ENCODE measurements at regions not wholly inside any gene's neighbourhood (a gene's known extent, or its start where the extent isn't known, plus 50 kb on each side); places are given as distances from the start of the nearest gene placed in this dataset.
"Not testable (repeated sequence)": the region's sequence is repeated elsewhere in the genome, so short reads cannot be mapped to it uniquely, and the experiment has no call there.

DNA sequence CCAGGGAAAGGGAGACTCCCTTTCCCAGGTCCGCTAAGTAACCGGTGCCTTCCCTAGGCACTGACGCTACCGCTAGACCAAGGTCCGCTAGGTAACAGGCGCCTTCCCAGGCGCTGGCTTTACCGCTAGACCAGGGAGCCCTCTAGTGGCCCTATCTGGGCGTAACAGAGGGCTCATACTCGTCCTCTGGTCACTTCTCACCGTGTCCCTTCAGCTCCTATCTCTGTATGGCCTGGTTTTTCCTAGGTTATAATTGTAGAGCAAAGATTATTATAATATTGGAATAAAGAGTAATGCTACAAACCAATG, 921.3 kb upstream of the PCDH10 start:
- peak in 1 of 10 donors; percentile 1 for DNase-seq
- H3K27me3 Mint-ChIP-seq, POLR2A ChIA-PET, H3K36me3 Mint-ChIP-seq, H3K4me1 Mint-ChIP-seq, ATAC-seq, H3K27ac Mint-ChIP-seq: not testable (repeated sequence)
- H3K4me3 Mint-ChIP-seq = peak overlapping the region in 1 of 10 donors; percentile 10
- peaks cover 0 to 19% (median 7%) of the 10 kb centered on the region in 9 donors for H3K9me3 Mint-ChIP-seq

DNA sequence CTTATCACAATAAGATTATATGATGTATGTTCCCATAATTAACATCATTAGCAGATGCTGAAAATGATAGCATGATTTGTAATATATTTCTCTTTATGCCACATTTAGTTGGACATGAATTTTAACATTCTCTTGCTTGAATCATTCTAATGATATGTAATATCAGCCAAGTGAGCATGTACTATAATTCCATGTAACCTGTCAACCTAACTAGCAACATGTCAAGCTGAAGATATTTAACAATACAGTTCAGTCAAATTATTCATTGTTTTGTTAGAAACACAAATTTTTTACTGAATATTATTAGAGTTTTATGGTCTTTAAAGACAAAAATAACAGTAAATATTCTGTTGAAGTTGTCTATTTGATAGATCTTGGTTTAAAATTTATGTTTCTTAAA, 920.4 kb upstream of the PCDH10 start:
- Mint-ChIP-seq H3K4me3 (no peak overlapping the region), H3K4me1 (no peaks in the 10 kb centered on the region), H3K27me3 (no peaks in the 10 kb centered on the region), H3K36me3 (no peaks in the 10 kb centered on the region), H3K27ac (no peak overlapping the region), H3K9me3 (peaks cover 0 to 18% (median 6%) of the 10 kb centered on the region in 9 donors)
- POLR2A ChIA-PET = no interaction called here
- ATAC-seq (no peak), DNase-seq (no peak)

- H3K27ac Mint-ChIP-seq = no peak overlapping the region
- peaks cover 0 to 15% (median 4%) of the 10 kb centered on the region in 9 donors for H3K9me3 Mint-ChIP-seq
- ATAC-seq (no peak), DNase-seq (no peak)
- no peaks in the 10 kb centered on the region for H3K36me3 Mint-ChIP-seq
- H3K4me3 Mint-ChIP-seq = no peak overlapping the region
- no peaks in the 10 kb centered on the region for H3K27me3 Mint-ChIP-seq
- no peaks in the 10 kb centered on the region for H3K4me1 Mint-ChIP-seq
- POLR2A ChIA-PET = no interaction called here
These were observed 919.1 kb upstream of the PCDH10 start for GRCh38 chr4:132230025-132230424.

DNA sequence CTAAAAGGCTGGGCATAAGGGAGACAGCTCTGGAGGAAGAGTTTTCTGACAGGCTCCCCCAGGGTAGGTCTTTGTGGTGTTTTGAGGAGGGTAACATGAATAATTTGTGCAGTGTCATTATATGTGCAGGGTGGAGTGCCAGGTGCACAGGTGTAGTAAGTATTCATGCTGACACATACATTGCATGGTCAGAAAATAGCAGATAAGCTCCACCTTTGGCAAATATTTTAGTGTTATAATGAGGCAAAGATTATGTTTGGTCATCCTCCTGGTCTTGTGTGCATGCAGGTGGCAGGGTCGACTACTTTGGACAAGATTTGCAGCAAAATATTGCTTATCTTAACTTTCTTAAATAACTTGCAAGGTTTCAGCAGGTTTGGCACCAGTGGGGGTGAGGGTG, 910.4 kb upstream of the PCDH10 start:
- H3K9me3 Mint-ChIP-seq = peaks cover 0 to 14% (median 3%) of the 10 kb centered on the region in 9 donors
- H3K27ac Mint-ChIP-seq = no peak overlapping the region
- H3K36me3 Mint-ChIP-seq = no peaks in the 10 kb centered on the region
- H3K27me3 Mint-ChIP-seq = no peaks in the 10 kb centered on the region
- POLR2A ChIA-PET = no interaction called here
- DNase-seq (no peak), ATAC-seq (no peak)
- H3K4me1 Mint-ChIP-seq = no peaks in the 10 kb centered on the region
- no peak overlapping the region for H3K4me3 Mint-ChIP-seq

DNA sequence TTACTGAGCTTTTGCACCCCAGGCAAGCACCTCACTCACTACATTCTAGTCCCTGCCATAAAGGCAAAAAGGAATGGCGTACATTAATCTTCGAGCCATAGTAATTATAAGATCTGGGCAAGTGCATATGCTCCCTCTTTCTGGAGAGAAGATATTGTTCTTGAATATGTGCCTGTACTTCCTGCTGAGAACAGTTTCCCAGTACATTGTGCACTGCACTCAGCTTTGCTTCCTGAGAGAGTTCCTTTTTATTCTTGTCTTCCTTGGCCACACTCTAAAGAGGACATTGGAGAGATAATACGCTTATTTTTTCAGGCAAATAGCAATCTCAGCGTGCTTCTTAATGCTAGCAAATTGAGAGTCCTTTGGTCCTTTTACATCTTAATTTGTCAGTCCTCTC, 909.0 kb upstream of the PCDH10 start:
- DNase-seq = no peak
- Mint-ChIP-seq H3K36me3 (no peaks in the 10 kb centered on the region), H3K4me3 (no peak overlapping the region)

DNA sequence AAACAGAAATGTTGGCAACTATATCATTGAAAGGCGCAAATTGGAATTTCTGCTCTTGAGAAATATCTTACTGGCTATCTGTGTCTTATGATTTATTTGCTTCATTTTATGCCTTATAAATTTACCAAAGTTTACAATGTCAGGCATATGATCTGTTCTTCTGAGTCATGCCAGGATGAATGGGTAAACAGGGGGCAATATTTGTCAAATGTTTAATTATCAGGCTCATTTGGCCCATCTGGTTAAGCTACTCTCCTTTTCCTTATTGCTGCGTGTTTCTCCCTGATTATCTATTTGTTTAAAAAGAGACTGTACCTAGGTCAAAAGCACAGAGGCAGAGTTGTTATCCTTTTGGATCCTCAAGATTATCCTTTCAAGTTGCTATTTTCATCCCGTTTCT, 903.8 kb upstream of the PCDH10 start:
- no peak for DNase-seq
- Mint-ChIP-seq H3K27ac (no peak overlapping the region), H3K4me3 (no peak overlapping the region), H3K36me3 (no peaks in the 10 kb centered on the region), H3K4me1 (no peaks in the 10 kb centered on the region), H3K27me3 (no peaks in the 10 kb centered on the region), H3K9me3 (peaks cover 0 to 14% (median 0%) of the 10 kb centered on the region in 9 donors)
- ATAC-seq = no peak
- POLR2A ChIA-PET = no interaction called here

More for the DNA sequence above, 909.0 kb upstream of the PCDH10 start:
- POLR2A ChIA-PET = no interaction called here
- no peak for ATAC-seq
- H3K9me3 Mint-ChIP-seq = peaks cover 0 to 14% (median 2%) of the 10 kb centered on the region in 9 donors
- H3K4me1 Mint-ChIP-seq = no peaks in the 10 kb centered on the region
- no peak overlapping the region for H3K27ac Mint-ChIP-seq
- no peaks in the 10 kb centered on the region for H3K27me3 Mint-ChIP-seq

GRCh38 chr4:132264176-132264575, 884.9 kb upstream of the PCDH10 start:
- POLR2A ChIA-PET = no interaction called here
- ATAC-seq (no peak), DNase-seq (no peak)
- Mint-ChIP-seq H3K4me3 (no peak overlapping the region), H3K27me3 (no peaks in the 10 kb centered on the region), H3K9me3 (peaks cover 0 to 3% (median 0%) of the 10 kb centered on the region in 9 donors), H3K4me1 (no peaks in the 10 kb centered on the region), H3K27ac (no peak overlapping the region), H3K36me3 (no peaks in the 10 kb centered on the region)

GRCh38 chr4:132266374-132266773, 882.7 kb upstream of the PCDH10 start:
- H3K4me3 Mint-ChIP-seq = no peak overlapping the region
- H3K36me3 Mint-ChIP-seq = no peaks in the 10 kb centered on the region
- no peaks in the 10 kb centered on the region for H3K27me3 Mint-ChIP-seq
- no peak for DNase-seq
- H3K4me1 Mint-ChIP-seq = no peaks in the 10 kb centered on the region
- H3K27ac Mint-ChIP-seq = no peak overlapping the region
- POLR2A ChIA-PET = no interaction called here
- H3K9me3 Mint-ChIP-seq = peaks cover 0 to 3% (median 0%) of the 10 kb centered on the region in 9 donors
- no peak for ATAC-seq

DNA sequence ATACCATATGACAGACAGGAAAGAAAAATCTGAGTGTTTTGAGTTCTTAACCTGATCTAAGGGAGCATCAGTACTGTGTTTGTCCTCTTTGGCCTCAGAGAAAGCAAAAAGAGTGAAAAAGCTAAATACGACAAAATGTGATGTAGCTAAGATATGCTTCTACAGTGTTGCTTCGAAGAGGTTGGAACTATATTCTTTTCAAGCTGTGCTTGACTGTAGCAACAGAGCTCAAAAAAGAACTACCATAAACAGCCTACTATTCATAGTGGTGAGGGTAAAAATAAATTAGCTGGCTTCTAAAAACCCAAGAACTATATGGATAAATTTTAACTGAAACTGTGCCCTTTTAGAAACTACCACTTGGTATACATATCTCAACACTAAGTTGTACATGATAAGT, 881.8 kb upstream of the PCDH10 start:
- POLR2A ChIA-PET = no interaction called here
- no peaks in the 10 kb centered on the region for H3K27me3 Mint-ChIP-seq
- H3K4me1 Mint-ChIP-seq = no peaks in the 10 kb centered on the region
- ATAC-seq (no peak), DNase-seq (no peak)
- H3K27ac Mint-ChIP-seq = no peak overlapping the region
- H3K36me3 Mint-ChIP-seq = no peaks in the 10 kb centered on the region
- H3K4me3 Mint-ChIP-seq = no peak overlapping the region
- peaks cover 0 to 3% (median 0%) of the 10 kb centered on the region in 9 donors for H3K9me3 Mint-ChIP-seq

GRCh38 chr4:132269303-132269990, 879.6 kb upstream of the PCDH10 start:
- Mint-ChIP-seq H3K4me3 (no peak overlapping the region), H3K9me3 (peaks cover 0 to 2% (median 0%) of the 10 kb centered on the region in 9 donors), H3K4me1 (no peaks in the 10 kb centered on the region), H3K36me3 (no peaks in the 10 kb centered on the region), H3K27ac (no peak overlapping the region), H3K27me3 (no peaks in the 10 kb centered on the region)
- POLR2A ChIA-PET = no interaction called here
- DNase-seq (no peak), ATAC-seq (no peak)

DNA sequence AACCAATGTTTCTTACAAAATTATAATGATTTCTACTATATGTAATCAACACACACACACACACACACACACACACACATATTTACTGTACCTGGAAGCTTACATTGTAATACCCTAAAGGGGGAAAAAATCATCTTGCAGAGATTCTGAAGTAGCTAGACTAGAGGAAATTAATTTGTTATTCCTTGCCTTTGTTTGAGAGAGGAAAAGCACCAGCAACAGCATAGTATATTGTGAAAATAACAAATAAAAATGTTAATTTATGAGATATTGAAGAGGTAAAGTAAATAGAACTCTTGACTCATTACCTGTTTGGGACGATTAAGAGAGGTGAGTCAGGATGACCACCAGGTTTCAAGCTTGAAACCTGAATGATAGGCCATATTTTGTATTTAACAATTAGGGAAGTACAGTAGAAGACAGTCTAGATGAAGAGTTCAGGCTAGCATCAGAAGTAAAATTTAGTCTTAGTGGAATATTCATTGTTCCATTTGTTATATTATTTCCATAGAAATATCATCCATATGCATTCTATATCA, 873.4 kb upstream of the PCDH10 start:
- no peaks in the 10 kb centered on the region for H3K4me1 Mint-ChIP-seq
- no peak overlapping the region for H3K27ac Mint-ChIP-seq
- H3K9me3 Mint-ChIP-seq = peaks cover 0 to 4% (median 0%) of the 10 kb centered on the region in 9 donors
- DNase-seq = no peak
- H3K27me3 Mint-ChIP-seq = no peaks in the 10 kb centered on the region
- H3K36me3 Mint-ChIP-seq = no peaks in the 10 kb centered on the region
- POLR2A ChIA-PET = no interaction called here
- H3K4me3 Mint-ChIP-seq = no peak overlapping the region
- no peak for ATAC-seq

DNA sequence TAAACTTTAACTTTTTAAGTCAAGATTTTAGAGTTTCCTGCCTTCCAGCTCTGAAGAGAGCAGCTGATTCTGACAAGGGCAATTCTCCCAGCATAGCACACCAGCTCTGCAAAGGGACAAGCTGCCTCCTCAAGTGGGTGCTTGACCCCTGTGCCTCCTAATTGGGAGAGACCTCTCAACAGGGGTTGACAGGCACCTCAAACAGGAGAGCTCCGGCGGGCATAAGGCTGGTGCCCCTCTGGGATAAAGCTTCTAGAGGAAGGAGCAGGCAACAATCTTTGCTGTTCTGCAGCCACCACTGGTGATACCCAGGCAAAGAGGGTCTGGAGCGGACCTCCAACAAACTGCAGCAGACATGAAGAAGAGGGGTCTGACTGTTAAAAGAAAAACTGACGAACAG, 872.9 kb upstream of the PCDH10 start:
- DNase-seq (no peak), ATAC-seq (no peak)
- Mint-ChIP-seq H3K27ac (no peak overlapping the region), H3K4me1 (no peaks in the 10 kb centered on the region), H3K27me3 (no peaks in the 10 kb centered on the region), H3K9me3 (peaks cover 0 to 4% (median 0%) of the 10 kb centered on the region in 9 donors), H3K4me3 (no peak overlapping the region), H3K36me3 (no peaks in the 10 kb centered on the region)
- POLR2A ChIA-PET = no interaction called here

GRCh38 chr4:132276989-132277388, 872.1 kb upstream of the PCDH10 start:
- H3K9me3 Mint-ChIP-seq = peaks cover 0 to 4% (median 0%) of the 10 kb centered on the region in 9 donors
- H3K36me3 Mint-ChIP-seq = no peaks in the 10 kb centered on the region
- DNase-seq (no peak), ATAC-seq (no peak)
- POLR2A ChIA-PET = no interaction called here
- H3K27me3 Mint-ChIP-seq = no peaks in the 10 kb centered on the region
- H3K4me3 Mint-ChIP-seq = no peak overlapping the region
- no peak overlapping the region for H3K27ac Mint-ChIP-seq
- H3K4me1 Mint-ChIP-seq = no peaks in the 10 kb centered on the region

- no peaks in the 10 kb centered on the region for H3K27me3 Mint-ChIP-seq
- POLR2A ChIA-PET = no interaction called here
- H3K4me1 Mint-ChIP-seq = no peaks in the 10 kb centered on the region
- H3K9me3 Mint-ChIP-seq = peaks cover 0 to 18% (median 2%) of the 10 kb centered on the region in 9 donors
- H3K27ac Mint-ChIP-seq = no peak overlapping the region
- ATAC-seq = no peak
- H3K36me3 Mint-ChIP-seq = no peaks in the 10 kb centered on the region
- H3K4me3 Mint-ChIP-seq = no peak overlapping the region
- DNase-seq = no peak
These were observed 867.4 kb upstream of the PCDH10 start for GRCh38 chr4:132281733-132282132.

Data from naive thymus-derived CD8-positive, alpha-beta T cell (primary cell).